DMS 273 treated with DMSO at 0.1 percent for 48 hours (cell line): ENCODE measurements at regions not wholly inside any gene's neighbourhood (a gene's known extent, or its start where the extent isn't known, plus 50 kb on each side); places are given as distances from the start of the nearest gene placed in this dataset.
"Not testable (repeated sequence)": the region's sequence is repeated elsewhere in the genome, so short reads cannot be mapped to it uniquely, and the experiment has no call there.

ENCODE experiments used
- DNase-seq: peaks from one replicate; lab custom pipeline; 2025; lab: John Stamatoyannopoulos, UW

DNA sequence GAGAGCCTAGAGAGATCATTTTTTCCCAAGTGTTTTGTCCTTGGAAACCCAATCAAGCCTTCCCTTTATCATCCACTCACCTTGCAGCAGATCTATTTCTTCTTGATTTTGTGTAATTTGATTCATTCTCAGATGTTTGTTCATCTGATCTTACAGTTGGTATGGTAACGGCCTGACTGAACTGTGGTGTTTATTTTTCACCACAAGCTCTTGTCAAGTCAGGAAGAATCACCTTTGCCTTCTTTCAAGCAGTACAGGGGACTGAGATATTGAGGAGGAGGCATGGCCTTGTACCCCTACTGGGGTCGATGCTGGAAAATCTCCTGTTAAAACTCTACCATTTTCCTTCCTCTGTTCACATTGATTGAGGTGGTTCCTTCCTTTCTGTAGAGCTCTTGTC, 361.4 kb upstream of the CFAP20DC start:
- no peak for DNase-seq

DNA sequence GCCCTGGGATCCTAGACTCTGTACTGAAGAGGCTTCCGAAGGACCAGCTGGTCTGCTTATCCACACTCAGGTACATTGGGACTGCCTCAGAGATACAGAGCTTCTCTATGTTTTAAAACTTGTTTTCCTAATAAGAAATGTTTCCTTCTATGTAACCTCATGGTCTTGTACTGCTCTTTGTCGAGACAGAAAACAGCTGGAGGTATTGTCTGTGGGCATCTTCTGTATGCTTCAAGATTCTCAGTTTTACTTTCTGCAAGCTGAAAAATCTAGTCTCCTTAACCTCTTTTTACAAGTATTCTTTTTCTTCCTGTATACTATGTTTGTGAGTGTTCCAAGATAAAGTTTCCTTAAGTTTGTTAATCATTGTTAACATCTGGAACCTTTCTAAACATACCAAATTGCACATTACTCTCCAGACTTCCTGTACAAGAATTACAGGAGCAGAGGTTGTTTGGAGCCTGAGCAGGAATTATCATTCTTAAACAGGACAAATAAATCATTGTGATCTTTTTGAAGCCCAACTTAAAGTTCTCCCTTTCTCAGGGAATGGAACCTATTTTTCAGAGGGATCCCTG, 358.3 kb upstream of the CFAP20DC start:
- DNase-seq: no peak

DNA sequence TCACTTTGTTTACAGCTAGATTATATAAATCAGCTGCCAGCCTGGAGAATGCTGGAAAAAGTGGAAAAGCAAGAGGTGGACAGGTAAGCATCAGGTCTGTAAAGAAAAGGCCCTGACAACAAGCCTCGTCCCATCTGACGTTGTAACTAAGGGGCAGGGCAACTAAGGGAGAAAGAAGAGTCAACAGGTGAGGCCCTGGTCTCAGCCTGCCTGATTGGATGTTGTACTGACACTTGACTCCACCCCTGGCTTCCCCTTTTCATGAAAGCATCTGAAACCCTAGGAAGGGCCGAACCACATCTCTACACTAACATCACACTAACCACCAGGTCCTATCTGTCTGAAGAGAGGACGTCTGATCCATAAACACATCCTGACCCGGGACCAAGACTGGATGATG, 357.6 kb upstream of the CFAP20DC start:
- DNase-seq: no peak

DNA sequence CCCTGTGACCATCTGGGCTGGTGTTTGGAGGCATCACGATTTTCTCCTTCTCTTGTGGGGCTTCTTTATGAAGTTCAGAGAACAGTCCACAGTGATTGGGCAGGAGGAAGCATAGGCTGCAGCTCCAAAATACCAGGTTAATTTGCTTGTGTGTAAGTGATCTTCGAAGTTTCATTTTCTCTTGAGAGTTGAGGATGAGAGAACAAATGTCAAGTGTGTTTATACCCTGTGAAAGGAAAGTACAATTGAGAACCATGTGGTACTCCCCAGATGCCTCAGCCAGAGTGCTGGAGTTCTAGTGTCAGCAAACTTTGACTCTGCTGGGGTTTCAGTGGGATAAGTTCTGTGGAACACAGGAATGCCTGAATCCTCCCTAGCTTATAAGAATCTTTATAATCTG, 357.1 kb upstream of the CFAP20DC start:
- no peak for DNase-seq

DNA sequence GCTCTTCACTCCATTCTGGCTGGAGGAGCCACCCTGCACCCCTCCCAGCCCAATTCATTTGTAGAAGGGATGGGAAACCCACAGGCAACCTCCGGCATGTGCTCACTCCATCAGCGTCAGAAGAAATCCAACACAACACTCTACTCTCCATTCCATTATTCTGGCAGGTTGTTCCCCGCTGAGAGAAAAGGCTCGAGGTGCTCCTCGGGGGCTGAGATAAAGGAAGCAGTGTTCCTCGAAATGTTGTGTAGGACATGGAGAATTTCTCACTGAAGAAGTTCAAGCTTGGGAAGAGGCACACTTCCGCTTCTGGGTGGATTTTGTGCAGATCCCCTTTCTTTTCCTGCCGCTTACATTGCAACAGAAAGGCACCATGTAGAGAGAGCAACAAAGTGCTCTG, 355.0 kb upstream of the CFAP20DC start:
- DNase-seq: no peak

DNA sequence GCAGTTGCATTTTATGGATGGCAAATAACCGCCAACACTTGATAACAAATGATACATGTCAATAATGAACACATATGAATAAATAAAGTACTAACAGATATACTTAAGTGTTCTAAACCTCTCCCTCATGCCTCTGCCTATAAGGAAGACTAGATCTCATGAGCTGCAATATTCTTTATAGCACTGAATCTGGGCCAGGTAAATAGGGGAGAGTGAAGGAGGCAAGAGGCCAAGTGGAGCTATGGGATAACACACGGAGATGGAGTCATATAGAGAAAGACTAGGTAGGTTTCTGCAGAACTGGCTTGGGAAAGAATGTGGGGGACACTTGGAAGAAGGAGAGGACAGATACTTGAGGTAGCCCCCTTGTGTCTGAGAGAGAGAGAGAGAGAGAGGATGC, 354.2 kb upstream of the CFAP20DC start:
- DNase-seq: no peak

DNA sequence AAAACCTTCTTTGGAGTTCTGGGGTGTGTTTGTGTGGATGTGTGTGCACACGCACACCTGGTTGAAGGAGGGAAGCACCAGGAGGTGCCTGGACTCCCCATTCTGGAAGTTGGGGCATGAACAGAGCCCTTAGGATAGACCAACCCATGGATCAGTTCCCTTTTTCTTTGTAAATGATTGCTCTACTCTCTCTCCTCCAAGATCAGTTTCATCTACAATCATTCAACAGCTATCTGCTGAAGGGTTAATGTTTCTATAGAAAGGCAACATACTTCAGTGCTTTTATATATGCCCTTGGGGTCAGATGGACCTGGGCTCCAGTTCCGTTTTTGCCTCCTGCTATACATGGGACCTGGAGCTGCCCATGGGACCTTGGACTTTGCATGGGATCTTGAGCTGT, 352.1 kb upstream of the CFAP20DC start:
- DNase-seq: no peak

DNA sequence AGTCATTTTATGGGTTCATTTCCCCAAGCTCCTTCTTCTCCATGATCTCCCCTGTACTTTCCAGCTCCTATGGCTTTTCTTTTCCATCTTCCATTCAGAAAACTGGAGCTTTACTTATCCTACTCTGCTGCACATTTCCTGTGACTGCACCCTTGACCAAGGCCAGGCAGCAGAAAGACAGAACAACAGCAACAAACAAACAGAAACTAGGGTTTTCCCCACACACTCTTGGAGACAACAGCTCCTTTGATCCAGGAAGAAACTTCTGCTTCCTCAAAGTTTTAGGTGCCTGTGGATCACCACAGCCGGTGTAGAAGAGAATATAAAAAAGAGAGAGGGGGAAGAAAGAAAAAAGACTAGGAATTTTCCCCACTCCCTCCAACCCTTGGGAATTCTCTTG, 342.3 kb upstream of the CFAP20DC start:
- no peak for DNase-seq

DNA sequence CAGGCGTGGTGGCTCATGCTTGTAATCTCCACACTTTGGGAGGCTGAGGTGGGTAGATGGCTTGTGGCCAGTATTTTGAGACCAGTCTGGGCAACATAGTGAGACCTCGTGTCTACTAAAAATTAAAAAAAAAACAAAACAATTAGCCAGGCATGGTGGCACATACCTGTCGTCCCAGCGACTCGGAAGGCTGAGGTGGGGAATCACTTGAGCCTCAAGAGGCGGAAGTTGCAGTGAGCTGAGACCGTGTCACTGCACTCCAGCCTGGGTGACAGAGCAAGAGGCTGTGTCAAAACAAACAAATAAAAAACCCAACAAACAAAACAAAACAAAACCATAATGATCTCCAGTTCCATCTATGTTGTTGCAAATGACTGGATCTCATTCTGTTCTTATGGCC, 341.3 kb upstream of the CFAP20DC start:
- DNase-seq: no peak

DNA sequence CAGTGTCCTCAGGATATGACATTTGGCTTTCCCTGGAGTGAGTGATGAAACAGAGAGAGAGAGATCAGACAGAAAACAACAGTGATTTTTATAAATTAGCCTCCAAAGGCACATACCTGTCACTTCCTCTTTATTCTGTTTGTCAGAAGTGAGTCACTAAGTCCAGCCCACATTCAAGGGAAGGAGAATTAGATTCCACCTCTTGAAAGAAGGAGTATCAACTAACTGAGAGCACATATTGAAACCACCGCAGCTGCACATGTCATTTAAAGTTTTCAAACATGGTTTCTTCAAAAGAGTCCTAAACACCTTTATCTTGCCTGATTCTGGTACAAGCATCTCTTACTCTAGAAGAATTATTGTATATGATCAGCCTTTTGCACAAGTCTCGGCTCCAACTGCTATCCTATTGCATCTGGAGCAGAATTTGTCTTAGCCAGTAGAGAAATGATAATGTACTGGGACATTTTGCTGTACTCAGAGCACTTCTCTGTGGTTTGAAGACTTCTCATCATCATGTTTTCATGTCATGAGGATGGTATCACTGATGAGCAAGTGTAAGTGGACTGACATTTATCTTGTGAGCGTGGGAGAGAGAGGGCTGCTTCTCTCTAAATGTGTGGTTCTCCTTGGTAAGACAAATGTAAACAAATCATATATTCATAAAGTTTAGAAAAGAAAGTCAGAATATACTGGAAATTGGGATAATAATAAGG, 338.9 kb upstream of the CFAP20DC start:
- DNase-seq: no peak

DNA sequence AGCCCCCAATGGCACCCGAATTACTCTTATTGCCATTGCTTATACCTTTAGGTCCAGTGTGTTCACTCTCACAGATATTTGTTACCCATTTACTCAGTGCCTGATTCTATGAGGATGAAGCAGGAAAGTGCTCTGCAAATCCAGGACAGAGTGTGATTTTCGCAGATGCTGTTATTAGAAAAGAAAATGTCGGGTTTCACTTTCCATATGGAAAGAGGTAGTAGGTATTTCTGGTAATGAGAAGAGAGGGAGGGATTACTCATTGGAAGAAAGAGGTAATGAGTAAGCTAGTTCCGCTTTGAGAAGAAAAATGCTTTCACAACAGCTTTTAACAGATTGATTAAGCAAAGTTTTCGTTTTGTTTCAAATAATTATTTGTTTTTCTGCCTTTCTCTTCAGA, 336.3 kb upstream of the CFAP20DC start:
- DNase-seq: no peak

DNA sequence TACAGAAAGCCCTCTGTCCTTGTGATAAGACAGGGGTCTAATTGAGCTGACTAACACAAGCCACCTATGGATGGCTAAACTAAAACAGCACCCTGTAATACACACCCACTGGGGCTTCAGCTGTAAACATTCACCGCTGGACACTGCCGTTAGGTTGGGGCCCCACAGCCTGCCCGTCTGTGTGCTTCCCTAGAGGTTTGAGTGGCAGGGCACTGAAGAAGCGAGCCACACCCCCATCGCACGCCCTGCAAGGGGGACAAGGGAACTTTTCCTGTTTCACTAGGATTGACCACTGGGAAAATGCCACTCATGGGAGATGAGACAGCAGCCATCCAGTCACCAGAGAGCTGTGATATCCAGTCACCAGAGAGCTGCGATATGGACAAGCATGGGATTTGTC, 335.7 kb upstream of the CFAP20DC start:
- no peak for DNase-seq

DNA sequence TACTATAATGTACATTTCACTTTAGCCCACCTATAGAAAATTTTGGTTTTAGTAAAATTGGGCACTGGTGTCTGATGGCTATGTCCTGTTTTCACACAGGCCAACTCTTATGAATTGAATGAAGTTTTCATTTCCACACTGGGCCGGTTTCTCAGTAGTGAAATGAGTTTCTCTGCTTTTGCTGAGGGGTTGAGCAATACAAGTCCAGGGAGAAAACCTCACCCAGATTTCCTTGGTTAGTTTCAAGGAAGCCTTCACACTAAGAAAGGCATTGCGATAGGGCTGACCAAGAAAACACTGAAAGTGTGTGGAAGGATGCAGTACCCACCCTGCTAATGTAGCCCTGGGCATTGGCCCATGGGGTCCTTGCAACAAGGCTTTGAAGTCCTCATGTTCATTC, 331.5 kb upstream of the CFAP20DC start:
- no peak for DNase-seq

DNA sequence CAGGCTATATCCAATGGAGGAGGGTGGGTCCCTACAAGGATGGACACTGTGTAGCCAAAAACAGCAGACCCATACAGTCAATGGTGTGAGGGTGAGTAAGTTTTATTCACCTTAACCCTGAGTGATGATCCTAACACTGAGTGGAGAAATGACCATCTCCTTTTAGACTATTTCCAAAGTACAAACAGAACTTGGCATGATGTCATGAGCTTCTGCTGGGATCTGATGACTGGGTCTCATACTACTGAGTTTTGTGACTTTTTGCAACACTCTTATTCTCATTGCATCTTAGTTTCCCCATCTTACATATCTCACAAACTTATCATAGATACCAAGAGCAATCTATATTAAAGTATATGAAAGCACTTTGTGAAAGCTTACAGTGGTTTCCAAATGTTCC, 330.3 kb upstream of the CFAP20DC start:
- no peak for DNase-seq

DNA sequence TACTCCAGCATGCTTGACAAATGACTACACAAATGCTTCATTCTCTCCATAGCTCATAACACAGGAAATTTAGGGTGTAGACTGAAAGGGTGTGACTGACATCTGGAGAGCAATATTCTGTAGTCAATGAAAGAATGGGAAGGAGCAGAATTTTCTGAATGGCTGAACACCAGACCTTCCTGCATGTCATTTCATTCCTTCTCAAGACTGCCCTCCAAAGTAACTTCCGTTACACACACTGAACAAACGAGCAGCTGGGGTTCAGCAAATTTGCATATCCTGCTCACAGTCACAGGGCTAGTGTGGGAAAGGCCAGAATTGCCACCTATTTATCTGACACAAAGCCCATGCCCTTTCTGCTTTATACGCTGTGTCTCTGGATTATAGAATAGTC, 325.0 kb upstream of the CFAP20DC start:
- DNase-seq: no peak

DNA sequence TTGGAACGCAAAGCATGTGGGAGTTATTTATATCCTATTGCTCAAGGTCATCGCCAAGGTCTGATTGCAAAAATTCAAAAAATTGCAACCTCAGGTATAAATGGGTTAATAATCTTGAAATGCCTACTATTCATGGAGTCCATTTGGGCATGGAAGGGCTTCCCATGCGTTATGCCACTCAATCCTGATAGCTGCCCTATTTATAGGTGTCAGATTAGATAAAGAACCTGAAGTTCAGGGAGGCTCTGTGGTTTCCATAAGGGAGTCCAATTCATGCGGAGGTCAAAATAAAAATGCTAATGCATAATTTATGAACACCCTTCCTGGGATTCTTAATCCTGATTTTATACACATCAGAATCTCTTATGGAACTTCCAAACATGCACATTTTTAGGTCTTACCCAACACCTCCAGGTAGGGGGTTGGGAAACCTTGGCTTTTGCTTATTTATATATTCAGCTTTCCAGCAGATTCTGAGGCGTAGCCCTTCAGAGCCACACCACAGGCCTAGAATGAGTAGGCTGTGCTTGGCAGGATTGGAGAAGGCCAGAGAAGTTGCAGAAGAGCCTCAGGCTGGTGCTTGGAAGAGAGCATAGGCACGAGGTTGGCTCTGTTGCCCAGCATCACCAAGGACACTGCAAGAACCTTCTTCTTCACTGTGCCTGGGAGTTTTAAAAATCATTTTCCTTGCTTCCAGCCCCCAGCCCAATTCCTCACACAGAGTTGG, 324.4 kb upstream of the CFAP20DC start:
- no peak for DNase-seq

DNA sequence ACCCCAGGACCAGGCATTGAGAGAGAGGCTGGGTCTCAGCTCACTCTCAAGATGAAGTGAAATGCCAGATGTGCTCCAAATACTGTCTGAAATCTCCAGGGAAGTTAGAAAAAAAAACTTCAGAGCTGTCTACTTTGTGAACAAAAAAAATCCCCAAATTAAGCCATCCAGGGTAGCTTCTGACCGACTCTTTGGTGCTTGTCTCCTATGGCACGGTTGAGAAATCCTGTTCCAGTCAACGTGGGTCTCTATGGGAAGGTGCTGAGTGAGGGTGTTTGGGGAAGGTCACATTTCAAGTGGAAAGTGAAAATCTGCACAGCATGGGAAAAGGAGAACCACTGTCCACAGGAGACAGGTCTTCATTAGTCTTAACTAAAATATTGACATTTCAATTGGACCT, 322.5 kb upstream of the CFAP20DC start:
- DNase-seq: no peak

DNA sequence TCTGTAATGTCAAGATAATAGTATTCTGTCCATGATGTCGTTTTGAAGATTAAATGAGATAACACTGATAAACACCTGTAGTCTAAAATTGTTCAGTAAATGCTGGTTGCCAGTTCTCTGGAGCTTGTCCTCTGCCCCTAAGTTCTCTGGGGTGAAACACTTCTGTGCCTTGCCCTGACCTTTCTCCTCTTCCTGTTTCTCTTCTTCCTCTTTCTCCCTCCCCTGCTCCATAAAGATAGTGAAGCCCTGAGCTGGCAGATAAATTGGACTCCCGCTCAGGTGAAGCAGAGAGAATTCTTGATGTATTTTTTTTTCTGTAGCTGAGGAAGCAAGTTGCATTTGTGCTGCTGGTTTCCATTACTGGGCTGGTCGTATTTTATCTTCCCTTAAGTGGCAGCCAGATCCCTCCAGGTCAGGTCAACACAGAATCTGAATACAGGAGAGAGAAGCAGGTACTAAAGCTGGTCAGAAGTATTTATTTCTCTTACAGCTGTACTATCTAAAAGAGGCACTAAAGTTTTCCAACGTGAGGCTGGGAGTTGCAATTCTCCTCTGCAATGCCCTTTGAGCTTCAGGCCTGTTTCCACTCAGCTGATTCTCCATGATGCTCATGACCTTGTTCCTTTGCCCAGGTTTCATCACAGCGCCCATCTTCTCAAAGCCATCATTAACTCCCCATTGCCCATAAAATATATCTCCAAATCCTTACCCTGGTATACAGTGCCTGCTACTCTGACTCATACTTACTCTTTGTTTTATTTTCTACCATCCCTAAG, 319.3 kb upstream of the CFAP20DC start:
- DNase-seq: no peak

DNA sequence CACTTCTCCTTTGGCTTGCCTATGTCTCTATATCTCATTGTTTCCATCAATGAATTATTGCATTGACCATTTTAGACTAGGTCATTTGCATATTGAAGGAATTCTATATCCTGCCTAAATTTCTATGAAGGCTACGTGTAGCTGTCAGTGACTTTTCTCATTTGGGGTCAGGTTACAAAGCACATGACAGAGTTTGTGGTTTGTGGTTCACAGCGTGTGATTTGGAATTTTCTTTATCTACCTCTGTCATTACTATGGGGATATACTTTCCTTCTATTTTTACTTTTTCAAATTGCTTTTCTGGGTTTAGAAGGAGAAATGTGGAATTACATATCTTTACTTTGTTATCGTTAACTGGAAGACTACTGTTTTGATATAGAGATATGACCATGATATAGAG, 317.3 kb upstream of the CFAP20DC start:
- no peak for DNase-seq

DNA sequence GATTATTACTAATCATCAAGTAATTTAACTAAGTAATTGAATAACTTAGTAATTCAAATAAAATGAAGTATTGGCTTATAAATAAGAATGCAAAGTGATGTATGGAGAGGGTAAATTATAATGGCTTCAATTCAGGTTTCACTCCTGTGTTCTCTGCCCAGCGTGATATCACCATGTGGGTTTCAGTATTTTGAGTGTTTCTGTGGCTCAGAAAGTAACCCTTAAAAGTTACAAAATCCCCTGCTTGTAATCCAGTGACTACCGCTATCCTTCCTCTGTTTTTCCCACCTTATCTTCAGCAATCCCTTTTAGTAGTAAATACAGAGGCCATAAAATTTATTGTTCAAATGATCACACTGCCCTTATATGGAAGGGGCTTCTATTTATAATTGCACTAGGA, 316.4 kb upstream of the CFAP20DC start:
- DNase-seq: no peak

DNA sequence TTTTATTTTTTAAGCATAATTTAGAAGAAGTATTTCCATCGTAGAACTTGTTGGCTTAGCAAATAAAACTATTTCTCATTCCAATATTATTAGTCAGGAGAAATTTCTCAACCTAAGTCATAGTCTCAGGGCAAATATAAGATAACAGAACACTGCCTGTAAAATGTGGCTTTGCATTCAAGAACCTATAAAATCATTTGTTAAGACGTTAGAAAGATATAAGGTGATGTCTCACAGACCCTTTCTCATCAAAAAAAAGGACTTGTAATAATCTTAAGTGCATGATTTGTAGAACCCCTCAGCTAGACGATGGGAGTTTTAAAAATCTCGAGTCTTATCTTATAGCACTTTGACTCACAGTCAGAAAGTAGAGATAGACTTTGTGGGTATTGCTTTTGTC, 314.7 kb upstream of the CFAP20DC start:
- DNase-seq: no peak

DNA sequence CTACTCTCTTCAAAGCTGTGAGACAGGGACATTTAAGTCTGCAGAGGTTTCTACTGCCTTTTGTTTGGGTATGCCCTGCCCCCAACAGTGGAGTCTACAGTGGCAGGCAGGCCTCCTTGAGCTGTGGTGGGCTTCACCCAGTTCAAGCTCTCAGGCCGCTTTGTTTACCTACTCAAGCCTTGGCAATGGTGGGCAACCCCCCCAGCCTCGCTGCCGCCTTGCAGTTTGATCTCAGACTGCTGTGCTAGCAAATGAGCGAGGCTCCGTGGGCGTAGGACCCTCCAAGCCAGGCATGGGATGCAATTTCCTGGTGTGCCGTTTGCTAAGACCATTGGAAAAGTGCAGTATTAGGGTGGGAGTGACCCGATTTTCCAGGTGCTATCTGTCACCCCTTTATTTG, 310.5 kb upstream of the CFAP20DC start:
- not testable (repeated sequence) for DNase-seq

DNA sequence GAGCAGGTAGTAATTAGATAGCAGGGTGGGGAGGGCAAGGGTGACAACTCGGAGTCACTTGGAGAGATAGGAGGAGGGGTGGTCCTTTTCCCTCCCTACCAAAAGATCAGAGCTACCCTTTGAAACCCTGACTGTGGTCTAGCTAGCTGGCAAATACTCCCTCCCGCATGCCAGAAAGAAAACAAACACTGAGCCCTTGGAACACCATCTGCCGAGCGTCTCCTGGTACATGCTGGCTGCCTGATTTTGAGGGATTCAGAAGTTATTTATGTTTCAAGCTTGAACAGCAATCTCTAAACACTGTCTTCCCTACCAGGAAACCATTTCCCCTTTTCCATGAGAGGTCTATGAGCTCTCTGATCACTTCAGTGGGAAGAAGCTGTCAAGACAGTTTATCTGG, 291.6 kb upstream of the CFAP20DC start:
- peak; percentile 28 for DNase-seq
